Spleen (tissue), 11 donors: ENCODE measurements at regions not wholly inside any gene's neighbourhood (a gene's known extent, or its start where the extent isn't known, plus 50 kb on each side); places are given as distances from the start of the nearest gene placed in this dataset.

Experiments
- DNase-seq: peaks from one replicate; pipeline ENCODE4 v3.0.0-alpha.2; 2020
- H3K27ac ChIP-seq, 8 donors: fragments of 200-600 bp; sonication (generic) in 7 of 8; 1 replicate in 4 of 8; 2 replicates in 4 of 8; pipeline versions ENCODE4 v1.5.0 to v1.8.0; 2016 to 2021; ENCODE audit warnings: inconsistent platforms in 4 of 8, mild to moderate bottlenecking in 4 of 8, moderate library complexity in 1 of 8
- H3K27me3 ChIP-seq, 7 donors: fragments of 200-600 bp; sonication (generic) in 6 of 7; replicated peaks in 1 of 7; 1 replicate in 4 of 7; 2 replicates in 3 of 7; pipeline versions ENCODE4 v1.5.0 to v1.8.0; 2016 to 2021; ENCODE audit warnings: inconsistent platforms in 3 of 7, mild to moderate bottlenecking in 1 of 7
- H3K36me3 ChIP-seq, 6 donors: fragments of 200-600 bp; sonication (generic) in 5 of 6; 1 replicate in 4 of 6; 2 replicates in 2 of 6; pipeline versions ENCODE4 v1.5.0 to v1.8.0; 2016 to 2021; ENCODE audit warnings: inconsistent platforms in 2 of 6
- H3K4me1 ChIP-seq, 6 donors: fragments of 200-600 bp; sonication (generic) in 5 of 6; 1 replicate in 3 of 6; 2 replicates in 3 of 6; pipeline versions ENCODE4 v1.5.0 to v1.8.0; 2016 to 2021; ENCODE audit warnings: inconsistent platforms in 3 of 6
- H3K4me3 ChIP-seq, 8 donors: fragments of 200-600 bp; sonication (generic) in 7 of 8; 1 replicate in 4 of 8; 2 replicates in 4 of 8; pipeline versions ENCODE4 v1.5.0 to v1.8.0; 2016 to 2021; ENCODE audit warnings: inconsistent platforms in 4 of 8, mild to moderate bottlenecking in 4 of 8, moderate library complexity in 2 of 8
- H3K9me3 ChIP-seq, 8 donors: fragments of 200-600 bp; sonication (generic) in 7 of 8; 1 replicate in 4 of 8; 2 replicates in 4 of 8; pipeline versions ENCODE4 v1.5.0 to v1.8.0; 2016 to 2021; ENCODE audit warnings: inconsistent platforms in 4 of 8
- CTCF ChIP-seq, 11 experiments: fragments of 200-600 bp in 7 of 11; fragments of 450-650 bp in 4 of 11; sonication (generic) in 4 of 11; IDR thresholded peaks in 8 of 11; conservative IDR thresholded peaks in 3 of 11; 1 replicate in 7 of 11; 2 replicates in 4 of 11; pipeline versions ENCODE4 v1.4.0 to v1.8.0; 2016 to 2021; ENCODE audit warnings: antibody characterized with exemption in 11 of 11, inconsistent platforms in 4 of 11, mild to moderate bottlenecking in 1 of 11
- POLR2A ChIP-seq, 3 donors: fragments of 450-650 bp; IDR thresholded peaks; one replicate each; pipeline ENCODE4 v1.5.1; 2017; ENCODE audit warnings: antibody characterized with exemption in 3 of 3, mild to moderate bottlenecking in 1 of 3
- POLR2AphosphoS5 ChIP-seq, 3 donors: sonication (generic); formaldehyde crosslinking; IDR thresholded peaks; one replicate each; pipeline ENCODE4 v1.5.1; 2017; ENCODE audit warnings: antibody characterized with exemption in 3 of 3
- WGBS, 5 donors: extraction: QIAGEN DNeasy Blood & Tissue Kit in 3 of 5; methylation state at CpG; one replicate each; pipeline versions ENCODE4 v1.1.5 to v1.1.7; 2013 to 2018; 5-methylcytosine and 5-hydroxymethylcytosine counted together
- intact Hi-C: fragments of 100-400 bp; cut with DNase I; formaldehyde crosslinking; loops from one replicate; pipeline ENCODE4 v1.15.0; 2023; ENCODE audit warnings: low total_unique reads
- donor health status: healthy with polysubstance abuse.
- donor health status: DM: no; HTN: no; CAD: no; lungs with moderate emphysema.
- donor health status: DM: no; HTN: no; CAD: no.
- donor health status: Bipolar disorder and iron deficiency.
- donor health status: healthy.
- donor health status: DM: no; HTN: no; CAD: no.
- donor health status: DM: yes; HTN: yes; CAD: no.

- no peak for DNase-seq
- 71 to 86% (median 75%) methylated on average over 3 of the region's 3 CpGs for WGBS, 5 donors
- Histone ChIP-seq H3K9me3 (no peaks in the 10 kb centered on the region), H3K4me1 (no peaks in the 10 kb centered on the region), H3K27me3 (no peaks in the 10 kb centered on the region), H3K4me3 (no peak overlapping the region), H3K27ac (no peak overlapping the region), H3K36me3 (no peaks in the 10 kb centered on the region)
- TF ChIP-seq POLR2AphosphoS5 (IDR thresholded peaks at IDR 0.05) (no peak), CTCF (IDR thresholded peaks at IDR 0.05 in 8 of 11, conservative IDR thresholded peaks at IDR 0.05 in 3 of 11) (no peak), POLR2A (IDR thresholded peaks at IDR 0.05) (no peak)
- intact Hi-C loops: no loop called here
These were observed 715.0 kb upstream of the CELF2 start for GRCh38 chr10:10302689-10303088.

DNA sequence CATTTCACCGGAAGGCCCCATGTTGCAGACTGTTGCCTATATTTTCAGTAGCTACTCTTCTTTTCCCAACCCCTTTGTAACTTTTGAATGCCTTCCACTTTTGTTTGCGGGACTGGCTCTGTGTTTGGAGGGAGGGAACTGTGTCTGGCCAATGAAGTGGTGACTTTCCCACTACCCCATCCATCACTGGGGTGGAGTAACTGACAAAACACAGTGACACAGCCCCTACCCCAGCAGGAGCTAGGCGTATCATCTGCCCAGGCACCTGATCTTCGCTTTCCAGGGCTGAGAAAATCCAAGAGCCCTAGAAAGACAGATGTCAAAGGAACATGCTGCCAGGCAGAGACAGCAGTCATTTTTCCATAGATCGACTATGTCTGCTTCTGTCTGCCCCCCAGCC is 710.6 kb upstream of the CELF2 start:
- Histone ChIP-seq H3K27me3 (no peaks in the 10 kb centered on the region), H3K4me3 (no peak overlapping the region), H3K4me1 (no peaks in the 10 kb centered on the region), H3K27ac (no peak overlapping the region), H3K36me3 (no peaks in the 10 kb centered on the region), H3K9me3 (no peaks in the 10 kb centered on the region)
- TF ChIP-seq POLR2A (IDR thresholded peaks at IDR 0.05) (no peak), CTCF (IDR thresholded peaks at IDR 0.05 in 8 of 11, conservative IDR thresholded peaks at IDR 0.05 in 3 of 11) (no peak), POLR2AphosphoS5 (IDR thresholded peaks at IDR 0.05) (no peak)
- 85 to 92% (median 90%) methylated on average over 5 of the region's 5 CpGs for WGBS, 5 donors
- DNase-seq: no peak
- intact Hi-C loops: no loop called here

DNA sequence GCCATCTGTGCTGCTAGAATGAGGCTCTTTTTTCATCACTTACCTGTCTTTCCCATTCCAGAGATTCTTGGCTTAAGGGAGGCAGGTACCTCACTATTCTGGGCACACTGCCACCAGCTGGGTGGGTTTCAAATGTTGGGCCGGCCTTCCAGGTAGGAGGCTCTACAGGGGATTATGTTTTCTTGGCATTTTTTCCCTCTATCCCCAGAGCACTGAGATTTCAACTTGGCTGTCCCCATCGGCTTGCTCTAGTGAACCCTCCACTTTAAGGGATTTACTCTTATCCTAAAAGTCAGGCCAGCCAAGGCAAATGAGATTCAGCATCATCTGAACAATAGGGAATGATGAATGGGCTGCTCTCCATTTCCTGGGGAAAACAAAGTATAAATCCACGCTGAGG is 710.1 kb upstream of the CELF2 start:
- Histone ChIP-seq H3K27me3 (no peaks in the 10 kb centered on the region), H3K4me3 (no peak overlapping the region), H3K27ac (no peak overlapping the region), H3K9me3 (no peaks in the 10 kb centered on the region), H3K4me1 (no peaks in the 10 kb centered on the region), H3K36me3 (no peaks in the 10 kb centered on the region)
- TF ChIP-seq CTCF (IDR thresholded peaks at IDR 0.05 in 8 of 11, conservative IDR thresholded peaks at IDR 0.05 in 3 of 11): no peak
- WGBS, 5 donors: 58 to 71% (median 64%) methylated on average over 3 of the region's 3 CpGs
- intact Hi-C loops: no loop called here
- no peak for DNase-seq

DNA sequence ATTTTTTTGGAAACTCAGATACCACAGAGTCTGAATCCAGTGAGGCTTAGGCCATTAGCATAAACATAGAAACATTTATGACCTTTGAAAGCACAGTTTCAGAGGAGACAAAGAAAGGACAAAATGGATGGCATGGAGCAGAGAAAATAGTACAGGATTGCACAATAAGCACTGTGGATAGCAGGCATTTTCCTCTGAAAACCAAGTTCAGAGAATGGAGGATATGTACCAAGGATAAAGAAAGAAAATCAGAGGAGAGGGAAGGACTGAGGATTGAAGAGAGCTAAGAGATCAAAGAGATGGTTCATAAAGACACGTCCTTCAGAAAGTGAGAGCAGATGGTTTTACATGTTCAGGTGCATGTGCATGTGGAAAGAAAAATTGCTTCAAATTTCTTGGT is 707.2 kb upstream of the CELF2 start:
- no peaks in the 10 kb centered on the region for H3K9me3 ChIP-seq
- H3K27ac ChIP-seq: no peak overlapping the region
- no peaks in the 10 kb centered on the region for H3K36me3 ChIP-seq
- no peaks in the 10 kb centered on the region for H3K4me1 ChIP-seq
- intact Hi-C loops: no loop called here
- H3K4me3 ChIP-seq: no peak overlapping the region
- no peaks in the 10 kb centered on the region for H3K27me3 ChIP-seq
- TF ChIP-seq POLR2A (IDR thresholded peaks at IDR 0.05): no peak
- TF ChIP-seq POLR2AphosphoS5 (IDR thresholded peaks at IDR 0.05): no peak
- TF ChIP-seq CTCF (IDR thresholded peaks at IDR 0.05 in 8 of 11, conservative IDR thresholded peaks at IDR 0.05 in 3 of 11): no peak
- no peak for DNase-seq
- WGBS, 5 donors: 59 to 80% (median 70%) methylated on average over 1 of the region's 1 CpG
